ENCODE measurements at regions not wholly inside any gene's neighbourhood (a gene's known extent, or its start where the extent isn't known, plus 50 kb on each side); places are given as distances from the start of the nearest gene placed in this dataset.

DNA sequence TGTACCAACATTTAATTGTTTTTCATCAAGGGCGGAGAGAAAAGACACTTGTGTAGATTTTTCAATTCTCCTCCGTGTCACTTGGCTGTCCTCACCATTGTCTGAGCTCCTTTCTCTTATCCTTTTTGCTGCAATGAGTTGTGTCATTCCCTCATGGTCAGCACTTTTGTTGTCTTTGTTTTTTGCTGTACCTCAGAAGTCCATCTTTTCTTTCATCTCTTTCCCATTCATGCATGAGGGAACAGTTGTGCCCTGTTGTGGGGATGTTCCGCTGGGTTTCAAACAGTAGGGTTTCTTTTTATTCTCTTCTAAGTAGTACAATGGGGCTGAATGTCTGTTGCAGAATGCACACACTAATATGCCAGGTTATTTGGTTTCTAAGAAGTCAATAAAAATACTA, 222.6 kb downstream of the TM9SF2 start:
- TF ChIP-seq, protein P1, sequence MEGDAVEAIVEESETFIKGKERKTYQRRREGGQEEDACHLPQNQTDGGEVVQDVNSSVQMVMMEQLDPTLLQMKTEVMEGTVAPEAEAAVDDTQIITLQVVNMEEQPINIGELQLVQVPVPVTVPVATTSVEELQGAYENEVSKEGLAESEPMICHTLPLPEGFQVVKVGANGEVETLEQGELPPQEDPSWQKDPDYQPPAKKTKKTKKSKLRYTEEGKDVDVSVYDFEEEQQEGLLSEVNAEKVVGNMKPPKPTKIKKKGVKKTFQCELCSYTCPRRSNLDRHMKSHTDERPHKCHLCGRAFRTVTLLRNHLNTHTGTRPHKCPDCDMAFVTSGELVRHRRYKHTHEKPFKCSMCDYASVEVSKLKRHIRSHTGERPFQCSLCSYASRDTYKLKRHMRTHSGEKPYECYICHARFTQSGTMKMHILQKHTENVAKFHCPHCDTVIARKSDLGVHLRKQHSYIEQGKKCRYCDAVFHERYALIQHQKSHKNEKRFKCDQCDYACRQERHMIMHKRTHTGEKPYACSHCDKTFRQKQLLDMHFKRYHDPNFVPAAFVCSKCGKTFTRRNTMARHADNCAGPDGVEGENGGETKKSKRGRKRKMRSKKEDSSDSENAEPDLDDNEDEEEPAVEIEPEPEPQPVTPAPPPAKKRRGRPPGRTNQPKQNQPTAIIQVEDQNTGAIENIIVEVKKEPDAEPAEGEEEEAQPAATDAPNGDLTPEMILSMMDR (IDR thresholded peaks at IDR 0.05; ENCODE audit: low read depth, low read length): no peak
- TF ChIP-seq POLR2A (IDR thresholded peaks at IDR 0.05; ENCODE audit: extremely low read depth, insufficient read length): no peak
- TF ChIP-seq, protein P2, sequence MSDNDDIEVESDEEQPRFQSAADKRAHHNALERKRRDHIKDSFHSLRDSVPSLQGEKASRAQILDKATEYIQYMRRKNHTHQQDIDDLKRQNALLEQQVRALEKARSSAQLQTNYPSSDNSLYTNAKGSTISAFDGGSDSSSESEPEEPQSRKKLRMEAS (IDR thresholded peaks at IDR 0.05; ENCODE audit: low read depth, low read length): no peak
- TF ChIP-seq MYC (IDR thresholded peaks at IDR 0.05; ENCODE audit: low read depth, low read length): no peak
